NB4 (cell line): ENCODE measurements at regions not wholly inside any gene's neighbourhood (a gene's known extent, or its start where the extent isn't known, plus 50 kb on each side); places are given as distances from the start of the nearest gene placed in this dataset.
A peak's percentile ranks its signal among the peaks of the same experiment; 100 is the strongest.
"Not testable (repeated sequence)": the region's sequence is repeated elsewhere in the genome, so short reads cannot be mapped to it uniquely, and the experiment has no call there.

Experiments
- DNase-seq: peaks from one replicate; pipeline ENCODE4 v3.0.0; 2010; ENCODE audit warnings: low read depth
- H3K4me3 ChIP-seq: one replicate; pipeline ENCODE4 v1.5.1; 2011; ENCODE audit warnings: mild to moderate bottlenecking, low read depth, low read length, moderate library complexity
- MYC ChIP-seq: IDR thresholded peaks from 2 replicates; pipeline ENCODE4 v1.6.1; 2011; ENCODE audit warnings: low read depth, low read length
- POLR2A ChIP-seq: IDR thresholded peaks from 2 replicates; pipeline ENCODE4 v1.6.1; 2011; ENCODE audit warnings: mild to moderate bottlenecking; ENCODE audit not compliant: insufficient read length; ENCODE audit errors: extremely low read depth
- TF ChIP-seq, protein P1 (sequence below): IDR thresholded peaks from one replicate; pipeline ENCODE4 v1.5.1; 2012; ENCODE audit warnings: low read depth, low read length
- TF ChIP-seq, protein P2 (sequence below): IDR thresholded peaks from 2 replicates; pipeline ENCODE4 v1.6.1; 2011; ENCODE audit warnings: low read depth, low read length

DNA sequence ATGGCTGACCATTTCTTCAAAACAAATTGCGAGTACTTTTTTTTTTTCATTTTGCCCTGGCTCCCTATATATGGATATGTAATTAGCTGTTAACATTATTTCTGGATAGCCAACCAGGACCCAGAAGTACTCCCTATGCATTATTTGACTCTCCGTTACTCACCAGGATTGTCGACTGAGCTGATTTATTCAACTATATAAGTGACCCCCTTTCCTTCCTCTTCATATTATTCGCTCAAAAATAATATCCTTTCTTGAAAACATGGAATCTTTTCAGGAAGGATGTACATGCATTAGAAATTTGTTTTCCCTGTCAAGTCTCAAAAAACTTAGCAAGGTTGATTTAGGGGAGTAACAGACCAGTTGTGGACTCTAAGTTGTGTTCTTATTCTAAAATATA, 114.1 kb upstream of the KLHL4 start:
- no peak for DNase-seq
- no peak overlapping the region for H3K4me3 ChIP-seq
- TF ChIP-seq, protein P1, sequence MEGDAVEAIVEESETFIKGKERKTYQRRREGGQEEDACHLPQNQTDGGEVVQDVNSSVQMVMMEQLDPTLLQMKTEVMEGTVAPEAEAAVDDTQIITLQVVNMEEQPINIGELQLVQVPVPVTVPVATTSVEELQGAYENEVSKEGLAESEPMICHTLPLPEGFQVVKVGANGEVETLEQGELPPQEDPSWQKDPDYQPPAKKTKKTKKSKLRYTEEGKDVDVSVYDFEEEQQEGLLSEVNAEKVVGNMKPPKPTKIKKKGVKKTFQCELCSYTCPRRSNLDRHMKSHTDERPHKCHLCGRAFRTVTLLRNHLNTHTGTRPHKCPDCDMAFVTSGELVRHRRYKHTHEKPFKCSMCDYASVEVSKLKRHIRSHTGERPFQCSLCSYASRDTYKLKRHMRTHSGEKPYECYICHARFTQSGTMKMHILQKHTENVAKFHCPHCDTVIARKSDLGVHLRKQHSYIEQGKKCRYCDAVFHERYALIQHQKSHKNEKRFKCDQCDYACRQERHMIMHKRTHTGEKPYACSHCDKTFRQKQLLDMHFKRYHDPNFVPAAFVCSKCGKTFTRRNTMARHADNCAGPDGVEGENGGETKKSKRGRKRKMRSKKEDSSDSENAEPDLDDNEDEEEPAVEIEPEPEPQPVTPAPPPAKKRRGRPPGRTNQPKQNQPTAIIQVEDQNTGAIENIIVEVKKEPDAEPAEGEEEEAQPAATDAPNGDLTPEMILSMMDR, result no peak
- TF ChIP-seq, protein P2, sequence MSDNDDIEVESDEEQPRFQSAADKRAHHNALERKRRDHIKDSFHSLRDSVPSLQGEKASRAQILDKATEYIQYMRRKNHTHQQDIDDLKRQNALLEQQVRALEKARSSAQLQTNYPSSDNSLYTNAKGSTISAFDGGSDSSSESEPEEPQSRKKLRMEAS, result no peak
- TF ChIP-seq MYC, result no peak
- TF ChIP-seq POLR2A, result no peak

DNA sequence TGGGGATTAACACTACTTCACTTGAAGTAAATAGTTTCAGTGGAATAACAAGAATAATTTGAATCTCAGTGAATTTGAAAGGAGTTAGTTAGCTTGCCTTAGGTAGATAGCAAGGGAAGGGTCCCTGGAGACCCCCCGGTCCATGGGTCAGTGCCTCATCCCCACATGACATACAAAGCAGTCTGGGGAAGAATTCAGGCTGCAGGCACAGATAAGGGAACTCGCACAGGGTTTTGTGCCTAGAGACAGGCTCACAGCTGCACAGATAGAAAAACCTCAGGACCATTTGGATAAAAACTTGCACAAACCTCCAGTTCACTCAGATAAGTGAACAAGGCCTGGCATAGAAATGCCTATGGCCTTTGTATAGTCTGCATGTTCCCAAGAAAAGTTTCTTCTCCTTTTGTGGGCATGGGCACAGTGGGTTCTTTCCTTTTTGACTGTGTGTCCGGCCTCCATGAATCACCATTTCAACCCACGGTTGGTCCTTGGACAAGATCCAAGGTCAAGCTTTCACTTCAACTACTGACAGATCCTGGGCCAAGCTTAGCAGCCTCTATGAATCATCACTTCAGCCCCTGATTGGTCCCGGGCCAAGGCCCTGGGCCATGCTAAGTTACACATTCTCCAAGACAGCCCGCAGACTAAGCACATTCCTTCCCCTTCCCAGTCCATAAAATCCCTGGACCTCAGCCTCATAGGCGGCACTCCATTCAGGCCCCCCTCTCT, 108.3 kb upstream of the KLHL4 start:
- TF ChIP-seq MYC (no peak), POLR2A (no peak)
- TF ChIP-seq, protein P2, result no peak
- TF ChIP-seq, protein P1, result no peak
- peak; percentile 0 for DNase-seq
- H3K4me3 ChIP-seq, result no peak overlapping the region

DNA sequence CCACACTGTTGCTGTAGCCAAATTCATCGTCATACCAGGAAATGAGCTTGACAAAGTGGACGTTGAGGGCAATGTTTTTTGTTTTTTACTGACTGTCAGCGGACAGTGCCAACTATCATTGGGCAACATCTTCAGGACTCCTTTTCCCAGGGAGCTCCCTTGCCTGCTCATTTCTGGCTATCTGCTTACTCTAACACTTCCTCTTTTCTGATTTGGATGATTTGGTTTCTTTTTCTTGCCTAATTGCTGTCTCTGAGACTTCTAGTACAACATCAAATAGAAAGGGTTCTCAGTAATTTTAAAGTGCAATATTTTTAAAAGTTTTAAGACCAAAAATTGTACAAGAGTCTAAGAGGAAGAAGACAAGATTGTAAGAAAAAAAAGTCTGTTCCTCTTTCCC, 92.0 kb upstream of the KLHL4 start:
- TF ChIP-seq MYC, result no peak
- no peak for TF ChIP-seq POLR2A
- TF ChIP-seq, protein P2, result no peak
- TF ChIP-seq, protein P1, result no peak
- DNase-seq, result no peak
- no peak overlapping the region for H3K4me3 ChIP-seq

DNA sequence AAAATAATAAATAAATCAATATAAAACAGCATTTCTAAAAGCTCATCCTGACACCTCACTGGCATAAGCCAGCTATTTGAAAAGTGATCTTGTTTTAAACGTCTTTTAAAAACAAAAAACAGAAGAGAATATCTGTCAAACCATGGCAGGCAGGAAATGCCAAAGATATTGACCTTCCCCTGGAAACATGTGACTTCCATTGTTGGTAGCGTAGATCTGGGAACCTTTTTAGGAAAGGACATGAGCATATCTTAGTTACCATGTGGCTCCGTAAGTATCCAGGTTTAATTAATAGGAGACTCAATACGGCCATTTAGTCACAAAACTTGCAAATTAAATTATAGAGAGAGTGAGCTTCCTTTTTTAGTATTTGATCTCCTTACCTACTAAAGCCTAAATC, 83.0 kb upstream of the KLHL4 start:
- H3K4me3 ChIP-seq, result no peak overlapping the region
- DNase-seq, result no peak
- no peak for TF ChIP-seq POLR2A
- TF ChIP-seq, protein P2, result no peak

DNA sequence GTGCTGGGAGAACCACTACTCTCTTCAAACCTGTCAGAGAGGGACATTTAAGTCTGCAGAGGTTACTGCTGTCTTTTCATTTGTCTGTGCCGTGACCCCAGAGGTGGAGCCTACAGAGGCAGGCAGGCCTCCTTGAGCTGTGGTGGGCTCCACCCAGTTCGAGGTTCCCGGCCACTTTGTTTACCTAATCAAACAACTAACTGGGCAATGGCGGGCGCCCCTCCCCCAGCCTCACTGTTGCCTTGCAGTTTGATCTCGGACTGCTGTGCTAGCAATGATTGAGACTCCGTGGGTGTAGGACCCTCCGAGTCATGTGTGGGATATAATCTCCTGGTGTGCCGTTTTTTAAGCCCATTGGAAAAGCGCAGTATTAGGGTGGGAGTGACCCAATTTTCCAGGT, 69.0 kb upstream of the KLHL4 start:
- not testable (repeated sequence) for H3K4me3 ChIP-seq, DNase-seq

DNA sequence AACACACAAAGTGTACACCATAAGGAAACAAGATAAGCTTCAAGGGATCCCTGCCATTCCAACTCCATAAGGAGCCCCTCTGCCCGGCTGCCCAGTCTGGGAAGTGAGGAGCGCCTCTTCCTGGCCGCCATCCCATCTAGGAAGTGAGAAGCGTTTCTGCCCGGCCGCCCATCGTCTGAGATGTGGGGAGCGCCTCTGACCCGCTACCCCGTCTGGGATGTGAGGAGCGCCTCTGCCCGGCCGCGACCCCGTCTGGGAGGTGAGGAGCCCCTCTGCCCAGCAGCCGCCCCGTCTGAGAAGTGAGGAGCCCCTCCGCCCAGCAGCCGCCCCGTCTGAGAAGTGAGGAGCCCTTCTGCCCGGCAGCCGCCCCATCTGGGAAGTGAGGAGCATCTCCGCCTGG, 51.8 kb upstream of the KLHL4 start:
- H3K4me3 ChIP-seq, DNase-seq: not testable (repeated sequence)
